Activated CD8-positive, alpha-beta memory T cell treated with anti-CD3 and anti-CD28 coated beads for 48 hours (primary cell): ENCODE measurements at regions not wholly inside any gene's neighbourhood (a gene's known extent, or its start where the extent isn't known, plus 50 kb on each side); places are given as distances from the start of the nearest gene placed in this dataset.

Source experiments
- DNase-seq, 3 experiments: peaks; one replicate each; pipeline ENCODE4 v3.0.0-alpha.2; 2020; ENCODE audit warnings: low read depth in 2 of 3, low spot score in 2 of 3

DNA sequence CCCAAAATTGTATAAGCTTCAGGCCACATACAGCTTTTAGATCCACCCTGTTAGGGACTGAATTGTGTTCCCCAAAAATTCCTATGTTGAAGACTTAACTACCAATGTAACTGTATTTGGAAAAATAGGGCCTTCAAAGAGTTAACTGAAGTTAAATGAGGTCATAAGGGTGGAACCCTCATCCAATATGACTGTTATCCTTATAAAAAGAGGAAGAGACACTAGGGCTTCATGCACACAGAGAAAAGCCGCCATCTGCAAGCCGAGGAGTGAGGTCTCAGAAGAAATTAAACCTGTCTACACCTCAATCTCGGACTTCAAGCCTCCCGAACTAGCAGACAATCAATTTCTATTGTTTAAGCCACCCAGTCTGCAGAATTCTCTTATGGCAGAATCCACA, 317.9 kb upstream of the NFE2L3 start:
- no peak for DNase-seq

DNA sequence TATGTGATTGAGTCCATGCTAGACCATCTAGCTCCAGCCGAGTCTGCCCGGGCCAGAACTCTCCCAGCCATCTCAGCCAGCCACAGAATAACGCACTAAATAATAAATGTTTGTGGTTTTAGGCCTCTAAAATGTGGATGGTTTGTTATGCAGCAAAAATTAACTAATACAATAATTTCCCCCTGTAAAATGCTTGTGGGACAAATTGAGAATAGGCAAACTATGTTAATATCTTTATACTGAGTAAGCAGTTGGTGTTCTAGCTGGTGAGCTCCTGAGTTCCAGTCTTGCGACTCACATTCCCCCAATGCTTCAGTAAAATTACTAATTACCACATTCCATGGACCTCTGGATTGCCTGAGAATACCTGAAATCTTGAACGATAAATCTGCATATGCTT, 316.8 kb upstream of the NFE2L3 start:
- no peak for DNase-seq

DNA sequence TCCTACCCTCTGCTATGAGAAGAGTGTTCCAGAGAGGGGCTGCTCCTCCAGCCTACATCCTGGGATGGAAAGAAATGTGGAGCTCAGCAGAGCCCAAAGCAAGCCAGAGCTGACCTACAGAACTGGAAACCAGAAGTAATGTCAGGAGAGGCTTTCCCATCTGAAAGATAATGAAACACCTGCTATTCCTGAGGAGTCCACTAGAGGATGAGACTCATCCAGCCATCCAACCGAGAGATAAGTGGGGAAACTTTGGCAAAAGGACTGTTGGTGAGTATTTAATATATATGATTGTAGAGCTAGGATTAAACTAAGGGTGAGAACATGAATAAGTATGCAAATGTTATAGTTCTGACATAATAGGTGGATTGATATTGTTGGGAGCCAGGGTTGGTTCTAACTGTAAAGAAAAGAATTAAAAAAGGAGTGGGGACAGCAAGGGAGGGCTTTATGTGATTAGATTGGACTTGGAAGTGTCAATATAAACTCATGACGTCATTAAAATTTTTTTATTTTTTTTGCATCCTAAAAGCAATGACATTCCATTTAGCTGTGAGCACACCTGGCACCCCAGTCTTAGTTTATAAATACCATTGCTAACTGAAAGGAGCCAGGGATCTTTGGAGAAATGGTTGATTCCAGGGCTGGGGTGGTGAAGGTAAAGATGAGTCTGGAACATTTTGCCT, 312.8 kb upstream of the NFE2L3 start:
- DNase-seq, result no peak

DNA sequence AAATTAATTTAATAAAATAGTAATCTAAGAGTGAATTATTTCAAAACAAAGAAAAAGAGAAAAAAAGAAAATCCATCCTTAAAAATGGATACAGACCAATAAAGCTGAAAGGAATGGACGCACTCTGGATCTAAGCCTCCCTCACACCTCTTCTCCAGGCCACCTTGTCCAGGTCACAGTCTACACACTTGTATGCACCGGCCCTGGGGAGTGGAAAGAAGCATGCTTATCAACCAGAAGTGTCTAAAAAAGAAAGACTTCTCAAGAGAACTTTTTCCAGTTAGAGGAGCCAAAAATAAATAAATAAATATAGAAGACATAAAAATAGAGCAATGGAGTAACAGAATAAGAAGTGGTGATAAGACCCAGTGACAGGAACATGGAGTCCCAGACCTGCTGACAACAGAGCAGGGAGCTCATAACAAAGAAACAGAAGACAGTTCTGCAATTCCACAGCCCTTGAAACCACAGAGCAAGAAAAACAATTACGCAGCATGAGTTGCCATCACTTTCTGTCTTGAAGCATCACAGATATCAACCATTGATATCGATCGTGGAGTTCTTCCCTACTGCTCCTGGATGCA, 311.7 kb upstream of the NFE2L3 start:
- DNase-seq, result no peak

DNA sequence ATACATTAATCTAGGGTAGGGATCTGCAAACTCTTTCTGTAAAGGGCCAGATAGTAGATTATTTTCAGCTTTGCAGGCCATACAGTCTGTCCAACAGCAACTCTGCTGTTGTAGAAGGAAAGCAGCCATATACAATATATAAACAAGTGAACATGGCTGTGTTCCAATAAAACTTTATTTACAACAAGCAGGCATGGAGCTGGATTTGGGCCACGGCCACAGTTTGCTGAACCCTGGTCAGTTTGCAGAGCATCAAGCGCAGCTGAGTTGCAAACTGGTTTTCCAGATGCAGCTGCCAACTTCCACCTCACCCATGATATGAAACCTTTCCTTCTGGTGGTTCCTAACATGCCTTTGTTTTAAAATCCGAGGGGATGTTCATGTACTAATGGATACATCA, 310.4 kb upstream of the NFE2L3 start:
- no peak for DNase-seq

DNA sequence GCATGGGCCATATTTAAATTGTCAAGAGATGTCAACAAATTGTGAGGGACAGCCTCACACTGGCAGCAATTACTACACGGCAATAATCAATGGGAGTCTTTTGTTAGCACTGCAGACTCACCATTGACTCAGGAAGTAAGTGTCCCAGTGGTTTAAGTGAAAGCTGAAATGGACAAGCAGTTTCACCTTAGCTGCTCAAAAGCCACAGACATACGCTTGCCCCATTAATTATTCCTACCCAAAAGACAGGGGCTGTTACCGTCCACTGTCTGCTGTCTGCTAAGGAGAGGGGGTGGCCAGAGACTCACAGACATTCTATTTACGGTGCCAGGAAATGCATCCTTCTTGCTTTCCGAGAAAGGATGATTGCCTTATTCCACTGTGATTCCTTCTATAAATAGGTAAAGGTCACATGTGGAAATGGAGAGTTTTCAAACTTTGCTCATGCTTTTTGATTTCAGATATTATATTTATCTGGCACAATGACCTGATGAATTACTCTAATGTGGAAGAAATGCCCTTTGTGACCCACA, 309.7 kb upstream of the NFE2L3 start:
- no peak for DNase-seq

DNA sequence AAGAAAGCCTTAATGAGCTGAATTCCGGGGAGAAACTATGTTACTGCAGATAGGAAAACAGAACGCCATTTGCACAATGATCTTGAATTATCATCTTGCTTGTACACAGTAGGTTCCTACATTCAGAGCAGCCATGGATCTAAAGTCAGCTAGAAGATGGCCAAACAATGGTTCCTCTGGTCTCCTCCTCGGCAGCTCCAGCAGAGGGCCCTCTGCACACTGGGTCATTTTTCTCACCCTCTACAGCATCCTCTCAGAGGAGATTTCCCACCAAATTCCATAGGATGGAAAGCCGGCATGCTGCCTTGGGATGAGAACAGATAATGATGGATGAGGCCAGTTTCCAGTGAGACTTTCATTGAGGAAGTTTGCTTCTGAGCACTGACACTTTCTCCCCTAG, 308.5 kb upstream of the NFE2L3 start:
- no peak for DNase-seq

DNA sequence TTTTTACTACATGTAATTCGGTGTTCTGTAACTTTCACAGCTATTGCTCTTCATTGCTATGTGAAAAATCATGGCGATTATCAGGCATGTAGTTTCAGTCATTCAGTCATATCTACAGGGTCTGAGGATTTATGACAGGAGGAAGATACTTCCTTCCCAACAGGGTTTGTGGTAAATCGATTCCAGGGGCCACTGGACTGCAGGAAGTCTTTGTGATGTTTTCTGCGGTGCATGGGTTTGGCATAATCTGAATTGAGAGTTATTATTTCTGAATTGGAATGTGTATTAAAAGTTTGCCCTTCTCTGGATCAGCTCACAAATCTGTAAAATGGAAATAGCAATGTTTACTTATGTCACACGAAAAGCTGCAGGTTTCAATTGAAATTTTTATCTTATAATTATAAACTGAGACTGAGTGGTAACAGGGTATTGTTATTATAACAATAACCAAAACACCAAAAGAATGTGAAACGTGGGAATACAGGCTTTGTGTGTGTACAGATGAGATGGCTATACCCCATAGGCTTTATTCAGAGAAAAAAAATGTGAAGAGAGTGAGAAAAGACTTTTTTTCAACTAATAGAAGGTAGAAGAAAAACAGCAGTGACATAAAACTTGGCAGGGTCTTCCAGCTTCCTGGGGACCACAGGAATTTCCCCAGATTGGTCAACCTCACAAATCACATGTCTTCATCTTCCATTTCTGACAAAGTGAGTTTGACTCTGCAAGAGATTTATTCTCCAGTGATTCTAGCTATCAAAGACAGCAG, 307.7 kb upstream of the NFE2L3 start:
- no peak for DNase-seq

DNA sequence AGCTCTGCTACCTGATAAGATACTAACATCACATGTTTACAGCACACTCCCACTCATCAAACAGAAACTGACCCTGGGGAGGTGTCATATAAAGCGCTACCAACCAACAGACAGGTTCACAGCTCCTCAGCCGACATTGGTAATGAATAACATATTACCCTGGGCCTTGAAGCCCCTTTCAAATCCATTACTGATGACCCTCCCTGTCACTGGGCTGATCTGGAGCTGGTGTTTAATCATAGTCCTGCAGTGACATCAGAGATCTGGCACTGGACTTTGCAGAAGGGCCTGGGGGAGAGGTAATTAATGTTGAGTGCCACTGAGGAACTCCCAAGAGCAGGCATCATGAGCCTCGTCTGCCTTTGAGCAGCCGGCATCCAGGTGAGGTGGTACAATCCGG, 306.5 kb upstream of the NFE2L3 start:
- DNase-seq, result no peak

DNA sequence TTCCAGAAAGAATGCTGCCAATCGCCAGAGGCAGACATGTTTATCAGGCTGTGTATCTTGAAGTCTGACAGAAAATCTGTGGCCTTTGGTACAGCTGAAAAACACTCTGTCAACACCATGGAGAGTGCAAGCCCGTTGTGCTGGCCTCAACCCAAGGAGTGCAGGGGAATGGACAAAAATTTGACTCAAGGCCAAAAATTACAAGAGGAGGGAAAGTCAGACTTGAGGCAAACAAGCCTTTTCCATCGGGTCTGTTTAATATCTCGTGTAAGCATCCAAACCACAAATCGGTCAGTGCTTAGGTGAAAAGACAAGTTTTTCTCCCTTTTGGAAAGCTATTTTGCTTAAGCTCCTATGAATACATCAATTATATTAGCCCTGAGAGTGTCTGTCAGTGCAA, 305.3 kb upstream of the NFE2L3 start:
- DNase-seq, result no peak

DNA sequence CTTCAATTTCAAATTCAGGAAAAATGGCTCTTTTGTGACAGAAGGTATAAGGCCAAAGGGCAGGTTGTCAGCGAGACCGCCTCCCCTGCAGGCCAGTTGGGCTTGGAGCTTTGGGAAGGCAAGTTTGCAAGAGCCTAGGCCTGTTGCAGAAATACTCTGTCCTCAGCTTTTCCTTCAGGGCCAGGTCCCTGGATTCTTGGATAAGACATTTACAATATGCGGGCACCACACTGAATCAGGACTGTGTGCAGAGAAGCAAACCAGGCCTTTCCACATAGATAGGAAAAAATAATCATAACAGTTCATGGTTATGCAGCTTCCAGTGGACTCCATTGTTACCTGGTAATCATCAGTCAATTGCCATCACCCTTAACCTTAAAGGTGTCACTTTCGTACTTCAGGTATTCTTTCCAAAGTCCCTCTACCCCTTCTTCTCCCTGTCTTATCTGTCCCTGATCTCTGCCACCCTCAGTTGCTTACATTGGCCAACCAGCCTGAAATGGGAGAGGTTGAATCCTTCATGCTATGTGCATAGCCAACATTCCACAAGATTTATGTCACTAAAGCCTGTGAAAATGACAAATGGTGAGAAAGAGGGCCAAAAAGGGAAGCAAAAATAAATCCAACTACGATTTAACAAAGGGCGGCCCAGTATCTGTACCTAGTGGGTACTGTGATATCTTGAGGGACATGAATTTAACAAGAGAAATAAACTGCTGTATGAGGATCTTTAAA, 304.5 kb upstream of the NFE2L3 start:
- no peak for DNase-seq

DNA sequence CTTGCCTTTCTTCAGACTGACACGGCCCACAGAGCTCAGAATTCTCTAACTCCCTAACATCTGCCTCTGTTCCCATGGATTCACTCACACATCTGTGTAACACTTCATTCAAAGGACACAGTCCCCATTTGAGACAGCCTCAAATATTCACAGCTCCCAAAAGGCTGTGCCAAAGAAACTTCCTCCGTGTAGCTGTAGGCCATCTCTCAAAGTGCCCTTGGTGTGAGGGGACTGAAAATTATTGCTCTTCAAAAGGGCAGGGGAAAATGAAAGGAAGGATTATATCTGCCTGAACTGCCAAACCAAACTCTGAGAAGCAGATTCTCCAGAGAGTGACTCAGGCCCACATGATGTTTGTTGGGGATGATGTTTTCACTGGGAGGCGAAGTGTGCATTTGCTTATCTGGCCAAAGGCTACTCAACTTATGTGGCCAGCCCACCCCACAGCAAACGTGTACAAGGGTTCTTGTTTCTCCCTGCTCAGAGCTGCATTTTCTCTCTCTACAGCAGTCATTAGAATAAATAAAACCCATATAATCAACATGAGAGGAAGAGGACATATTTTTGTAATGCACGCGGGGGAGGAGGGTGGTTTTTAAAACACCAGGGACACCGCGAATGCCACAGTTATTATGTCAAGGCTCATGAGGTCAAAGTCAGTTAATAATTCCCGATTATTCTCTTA, 302.4 kb upstream of the NFE2L3 start:
- no peak for DNase-seq

DNA sequence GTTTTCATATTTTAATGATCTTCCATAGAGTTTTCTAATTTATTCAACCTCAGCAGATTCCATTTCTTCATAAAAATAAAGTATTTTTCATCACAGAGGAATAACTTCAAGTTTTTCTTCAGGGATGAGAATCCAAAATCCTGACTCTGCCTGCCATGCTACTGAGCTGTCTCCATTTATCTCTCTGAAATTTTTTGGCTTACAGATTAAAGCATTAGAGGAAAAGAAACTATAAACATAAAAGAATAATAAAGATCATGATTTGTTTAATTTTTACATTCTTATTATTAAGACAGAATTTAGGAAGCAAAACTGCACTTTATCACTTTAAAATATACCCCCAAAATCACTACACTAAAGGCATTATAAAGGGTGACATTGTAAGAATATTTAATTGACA, 301.8 kb upstream of the NFE2L3 start:
- DNase-seq, result no peak

DNA sequence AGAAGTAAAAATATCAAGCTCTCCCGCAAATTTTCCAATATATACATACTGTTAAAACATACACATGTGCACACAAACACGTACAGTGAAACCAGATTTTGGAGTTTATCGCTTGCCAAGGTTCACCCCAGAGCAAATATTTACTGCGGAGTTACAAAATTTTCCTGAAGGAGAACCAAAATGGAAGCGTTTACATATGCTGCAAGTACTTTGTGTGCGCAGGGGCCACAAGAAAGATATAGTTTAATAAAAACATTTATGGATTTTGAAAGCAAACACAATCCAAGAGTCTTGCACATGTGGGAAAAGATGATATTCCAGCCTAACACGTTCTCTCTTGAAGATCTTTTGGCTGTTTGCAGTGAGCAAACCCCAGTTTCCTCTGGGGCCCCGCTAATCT, 301.3 kb upstream of the NFE2L3 start:
- no peak for DNase-seq

DNA sequence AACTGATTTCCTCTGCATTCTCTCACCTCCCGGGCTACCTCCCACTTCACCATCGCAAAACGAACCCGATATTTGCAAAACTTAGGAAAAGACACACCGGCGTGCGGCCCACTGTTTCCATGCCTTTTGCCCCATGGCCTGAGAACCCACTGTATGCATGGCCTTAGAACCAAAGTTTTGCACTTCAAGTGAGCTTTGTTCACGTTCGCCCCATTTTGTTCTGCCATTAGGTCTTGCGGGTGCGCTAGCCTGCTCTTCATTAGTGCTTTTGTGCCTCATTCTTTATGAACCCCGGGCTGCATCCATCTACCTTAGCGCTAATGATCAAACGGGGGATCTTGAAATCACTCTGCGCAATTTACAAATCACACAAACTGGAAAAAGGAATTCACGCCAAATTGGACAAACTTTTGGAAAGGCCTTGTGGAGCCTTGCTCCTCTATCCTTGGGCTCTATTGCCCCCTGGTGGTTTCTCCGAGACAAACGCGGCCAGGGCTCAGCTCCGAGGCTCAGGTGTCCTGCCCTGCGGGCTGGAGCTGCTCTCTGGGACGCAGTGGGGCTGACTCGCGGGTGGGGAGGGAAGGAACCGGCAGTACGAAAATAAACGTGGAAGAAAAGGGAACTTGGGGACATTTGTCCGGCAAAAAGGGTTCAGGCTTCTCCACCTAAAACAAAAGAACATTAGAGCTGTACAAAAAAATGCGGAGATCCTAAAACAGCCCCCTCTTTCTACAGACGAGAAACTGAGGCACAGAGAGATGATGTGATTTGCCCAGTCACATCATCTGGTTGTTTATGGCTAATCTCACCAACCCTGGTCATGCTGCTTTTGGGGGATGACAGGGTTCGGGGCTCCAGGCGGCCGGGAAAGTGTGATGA, 300.4 kb upstream of the NFE2L3 start:
- peak in 2 of 3 experiments; percentile 33 to 58 for DNase-seq

DNA sequence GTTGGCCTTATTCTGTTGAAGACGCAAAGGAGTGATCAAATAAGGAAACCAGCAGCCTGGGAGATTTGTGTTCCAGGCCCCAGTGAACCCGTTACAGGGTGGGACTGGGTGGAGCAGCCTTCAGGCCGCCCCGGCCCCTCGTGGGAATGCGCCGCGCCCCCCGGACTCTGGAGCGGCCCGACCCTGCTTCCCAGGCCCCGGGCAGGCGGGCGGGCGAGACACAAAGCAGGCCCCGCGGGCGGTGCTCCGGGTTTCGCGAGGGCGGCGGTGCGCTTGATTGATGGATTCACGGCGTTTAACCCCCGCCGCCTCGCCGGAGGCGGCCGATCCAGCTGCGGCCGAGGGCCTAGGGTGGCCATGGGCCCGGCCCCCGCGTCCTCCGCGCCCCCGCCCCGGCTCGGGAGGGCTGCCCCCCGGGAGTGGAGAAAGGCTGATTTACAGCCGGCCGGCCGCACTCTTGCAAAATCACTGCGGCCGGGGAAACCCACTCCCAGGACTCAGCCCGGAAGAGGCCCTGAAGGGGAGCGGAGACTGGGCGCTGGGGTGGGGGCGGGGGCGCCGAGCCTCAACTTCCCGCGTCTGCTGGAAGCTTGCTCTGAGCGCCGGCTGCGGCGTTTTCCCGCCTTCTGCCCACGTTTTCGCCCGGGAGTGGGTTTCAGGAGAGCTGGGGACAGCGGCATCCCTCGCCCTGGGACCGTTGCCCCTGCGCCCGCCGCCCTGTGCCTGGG, 299.6 kb upstream of the NFE2L3 start:
- DNase-seq, result no peak

DNA sequence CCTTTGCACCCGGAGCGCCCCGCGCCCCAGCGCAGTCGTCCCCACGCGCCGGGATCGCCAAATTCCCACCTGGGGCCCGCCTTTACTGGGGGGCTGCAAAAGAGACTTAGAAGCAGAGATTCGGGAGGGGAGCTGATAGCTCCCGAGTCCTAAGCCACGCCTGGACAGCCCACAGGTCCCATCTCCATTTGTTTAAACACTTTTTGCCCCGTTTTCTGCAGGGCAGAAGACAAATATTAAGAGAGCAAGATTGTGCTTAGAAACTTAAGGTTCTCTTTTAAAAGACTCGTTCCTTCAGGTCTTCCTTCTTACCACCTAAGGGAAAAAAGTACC, 299.1 kb upstream of the NFE2L3 start:
- DNase-seq, result no peak

DNA sequence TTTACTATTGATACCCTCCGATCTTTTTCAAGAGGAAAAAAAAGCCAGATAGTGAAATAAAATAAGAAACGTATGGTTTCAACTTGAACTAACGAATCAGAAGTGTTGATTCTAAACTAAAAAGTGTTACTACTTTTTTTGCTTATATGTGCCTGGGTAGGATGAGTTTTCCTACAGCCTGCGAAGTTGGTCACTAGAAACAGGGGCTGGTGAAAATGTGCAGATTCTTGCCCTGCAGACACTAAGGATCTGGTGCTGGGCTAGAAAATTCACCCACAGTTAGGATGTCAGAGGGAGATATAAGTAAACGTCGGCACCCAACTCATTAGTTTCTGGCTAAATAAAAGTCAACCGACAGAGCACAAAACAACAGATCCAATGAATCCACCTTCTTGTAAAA, 298.7 kb upstream of the NFE2L3 start:
- DNase-seq, result no peak

DNA sequence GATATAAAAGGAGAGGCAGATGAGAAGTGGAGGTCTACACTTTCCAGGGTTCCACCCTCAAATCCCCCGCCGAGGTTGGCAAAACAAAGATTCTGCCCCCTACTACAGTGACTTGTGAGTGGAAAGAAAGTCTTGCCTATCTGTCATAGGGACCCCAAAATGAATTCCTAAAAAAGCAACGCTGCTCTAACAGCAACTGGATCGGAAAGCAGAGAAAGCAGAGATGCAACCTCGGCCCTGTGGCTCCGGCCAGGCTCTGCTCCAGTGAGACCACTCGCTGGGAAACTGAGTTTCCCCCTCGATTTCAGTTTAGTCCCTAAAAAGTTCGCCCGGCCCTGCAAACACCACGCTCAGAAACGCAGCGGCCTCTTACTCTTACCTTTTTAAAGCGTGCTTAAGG, 297.9 kb upstream of the NFE2L3 start:
- no peak for DNase-seq
